Panc1 (cell line): ENCODE measurements at regions not wholly inside any gene's neighbourhood (a gene's known extent, or its start where the extent isn't known, plus 50 kb on each side); places are given as distances from the start of the nearest gene placed in this dataset.

Source experiments
- ATAC-seq: fragments of 200-7000 bp; cut with Tn5 transposase; 2 replicates; pipeline ENCODE4 v1.9.1; 2020; ENCODE audit warnings: mild to moderate bottlenecking, moderate library complexity
- BruUV-seq: library from RNA; stranded (reverse); fragments of 400-500 nt; replicated peaks from 2 replicates; lab custom pipeline; 2021; lab: Mats Ljungman, UMichigan
- CTCF ChIA-PET: fragments of 300-600 bp; sonication (Branson Sonifier 250); formaldehyde crosslinking; loops from one replicate; lab custom pipeline; 2022; ENCODE audit warnings: antibody characterized with exemption; lab: Charles Lee
- POLR2A ChIA-PET: fragments of 300-600 bp; sonication (Branson Sonifier 250); formaldehyde crosslinking; loops from one replicate; lab custom pipeline; 2022; ENCODE audit warnings: antibody characterized with exemption; lab: Charles Lee
- DNase-seq: peaks from one replicate; pipeline ENCODE4 v3.0.0-alpha.2; 2010; ENCODE audit warnings: low read depth, low spot score
- H3K27ac ChIP-seq: 2 replicates; pipeline ENCODE4 v1.5.1; 2011; ENCODE audit warnings: mild to moderate bottlenecking, low read length, inconsistent platforms
- H3K27me3 ChIP-seq: fragments of 200-500 bp; sonication (Bioruptor generic); 2 replicates; pipeline ENCODE4 v1.6.0; 2014; ENCODE audit warnings: low read length, inconsistent platforms; ENCODE audit not compliant: control insufficient read depth, insufficient read depth
- H3K36me3 ChIP-seq: fragments of 200-500 bp; sonication (Bioruptor generic); 2 replicates; pipeline ENCODE4 v1.5.1; 2014; ENCODE audit warnings: inconsistent platforms, mild to moderate bottlenecking, low read length, moderate library complexity; ENCODE audit not compliant: control insufficient read depth, insufficient read depth
- H3K4me1 ChIP-seq: 2 replicates; pipeline ENCODE4 v1.5.1; 2011; ENCODE audit warnings: inconsistent platforms, mild to moderate bottlenecking, low read length, moderate library complexity; ENCODE audit not compliant: control insufficient read depth, insufficient read depth
- H3K4me3 ChIP-seq, 2 experiments: 2 replicates each; pipeline ENCODE4 v1.5.1; 2011 to 2012; ENCODE audit warnings: low read depth in 2 of 2, low read length in 2 of 2, mild to moderate bottlenecking in 2 of 2, inconsistent platforms in 1 of 2, moderate library complexity in 1 of 2
- H3K9me3 ChIP-seq: fragments of 200-500 bp; sonication (Bioruptor generic); 2 replicates; pipeline ENCODE4 v1.5.1; 2014; ENCODE audit warnings: low read depth, mild to moderate bottlenecking, inconsistent platforms, low read length, moderate library complexity; ENCODE audit not compliant: control insufficient read depth, insufficient read depth
- CTCF ChIP-seq: fragments of 450-650 bp; IDR thresholded peaks from 2 replicates; pipeline ENCODE4 v1.5.1; 2017; ENCODE audit warnings: mild to moderate bottlenecking
- POLR2AphosphoS5 ChIP-seq: IDR thresholded peaks from 2 replicates; pipeline ENCODE4 v1.6.1; 2012; ENCODE audit warnings: mild to moderate bottlenecking, low read depth, low read length, moderate library complexity
- SIN3A ChIP-seq: IDR thresholded peaks from 2 replicates; pipeline ENCODE4 v1.6.1; 2012; ENCODE audit warnings: low read depth, mild to moderate bottlenecking, low read length, moderate library complexity, borderline replicate concordance; ENCODE audit not compliant: insufficient read depth
- TCF7L2 ChIP-seq: IDR thresholded peaks from 2 replicates; pipeline ENCODE4 v1.6.1; 2011; ENCODE audit warnings: mild to moderate bottlenecking, low read depth, low read length, inconsistent platforms
- in situ Hi-C: cut with HindIII; loops from 2 replicates; pipeline ENCODE4 v1.10.0; 2016; ENCODE audit warnings: low sequenced_read_pairs, low pct_unique_long_range_greater_than_20kb
- intact Hi-C: fragments of 100-400 bp; cut with micrococcal nuclease; formaldehyde crosslinking; loops from one replicate; pipeline ENCODE4 v1.10.0; 2022; ENCODE audit not compliant: unreplicated experiment
- TF ChIP-seq, protein P1 (sequence below), 2 experiments: IDR thresholded peaks; 2 replicates each; pipeline ENCODE4 v1.6.1; 2011 to 2012; ENCODE audit warnings: low read depth in 2 of 2, control low read depth in 1 of 2, low read length in 1 of 2, mild to moderate bottlenecking in 1 of 2, moderate library complexity in 1 of 2; ENCODE audit not compliant: insufficient read depth in 1 of 2

- no peaks in the 10 kb centered on the region for H3K4me1 ChIP-seq
- CTCF ChIA-PET = no interaction called here
- no peaks in the 10 kb centered on the region for H3K27me3 ChIP-seq
- no peaks in the 10 kb centered on the region for H3K9me3 ChIP-seq
- H3K36me3 ChIP-seq = no peaks in the 10 kb centered on the region
- no peak overlapping the region for H3K4me3 ChIP-seq
- TF ChIP-seq CTCF = peak; percentile 14; the same call in 1 of the 2 replicates
- no peak for TF ChIP-seq SIN3A
- ATAC-seq (no peak), DNase-seq (no peak)
- in situ Hi-C loops (no loop called here), intact Hi-C loops (no loop called here)
- POLR2A ChIA-PET = no interaction called here
- no peak overlapping the region for H3K27ac ChIP-seq
- no TSS peak for BruUV-seq
Measured at GRCh38 chr9:90726215-90726614, 75.4 kb upstream of the SYK start.

GRCh38 chr9:90724880-90725279, 76.7 kb upstream of the SYK start:
- Histone ChIP-seq H3K27ac (no peak overlapping the region), H3K9me3 (no peaks in the 10 kb centered on the region), H3K4me3 (no peak overlapping the region), H3K36me3 (no peaks in the 10 kb centered on the region; the same call in 1 of the 2 replicates), H3K27me3 (no peaks in the 10 kb centered on the region), H3K4me1 (no peaks in the 10 kb centered on the region)
- ATAC-seq = no peak
- no peak for DNase-seq
- BruUV-seq = no TSS peak
- CTCF ChIA-PET = no interaction called here
- TF ChIP-seq CTCF (no peak), SIN3A (no peak), TCF7L2 (no peak), POLR2AphosphoS5 (no peak)
- TF ChIP-seq, protein P1, sequence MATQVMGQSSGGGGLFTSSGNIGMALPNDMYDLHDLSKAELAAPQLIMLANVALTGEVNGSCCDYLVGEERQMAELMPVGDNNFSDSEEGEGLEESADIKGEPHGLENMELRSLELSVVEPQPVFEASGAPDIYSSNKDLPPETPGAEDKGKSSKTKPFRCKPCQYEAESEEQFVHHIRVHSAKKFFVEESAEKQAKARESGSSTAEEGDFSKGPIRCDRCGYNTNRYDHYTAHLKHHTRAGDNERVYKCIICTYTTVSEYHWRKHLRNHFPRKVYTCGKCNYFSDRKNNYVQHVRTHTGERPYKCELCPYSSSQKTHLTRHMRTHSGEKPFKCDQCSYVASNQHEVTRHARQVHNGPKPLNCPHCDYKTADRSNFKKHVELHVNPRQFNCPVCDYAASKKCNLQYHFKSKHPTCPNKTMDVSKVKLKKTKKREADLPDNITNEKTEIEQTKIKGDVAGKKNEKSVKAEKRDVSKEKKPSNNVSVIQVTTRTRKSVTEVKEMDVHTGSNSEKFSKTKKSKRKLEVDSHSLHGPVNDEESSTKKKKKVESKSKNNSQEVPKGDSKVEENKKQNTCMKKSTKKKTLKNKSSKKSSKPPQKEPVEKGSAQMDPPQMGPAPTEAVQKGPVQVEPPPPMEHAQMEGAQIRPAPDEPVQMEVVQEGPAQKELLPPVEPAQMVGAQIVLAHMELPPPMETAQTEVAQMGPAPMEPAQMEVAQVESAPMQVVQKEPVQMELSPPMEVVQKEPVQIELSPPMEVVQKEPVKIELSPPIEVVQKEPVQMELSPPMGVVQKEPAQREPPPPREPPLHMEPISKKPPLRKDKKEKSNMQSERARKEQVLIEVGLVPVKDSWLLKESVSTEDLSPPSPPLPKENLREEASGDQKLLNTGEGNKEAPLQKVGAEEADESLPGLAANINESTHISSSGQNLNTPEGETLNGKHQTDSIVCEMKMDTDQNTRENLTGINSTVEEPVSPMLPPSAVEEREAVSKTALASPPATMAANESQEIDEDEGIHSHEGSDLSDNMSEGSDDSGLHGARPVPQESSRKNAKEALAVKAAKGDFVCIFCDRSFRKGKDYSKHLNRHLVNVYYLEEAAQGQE (IDR thresholded peaks at IDR 0.05; ENCODE audit: insufficient read depth in 1 of 2, low read depth in 2 of 2, low read length in 1 of 2) = no peak
- intact Hi-C loops (no loop called here), in situ Hi-C loops (no loop called here)
- POLR2A ChIA-PET = no interaction called here

- Histone ChIP-seq H3K4me3 (no peak overlapping the region), H3K27me3 (no peaks in the 10 kb centered on the region), H3K4me1 (no peaks in the 10 kb centered on the region), H3K36me3 (no peaks in the 10 kb centered on the region; the same call in 1 of the 2 replicates), H3K9me3 (no peaks in the 10 kb centered on the region), H3K27ac (no peak overlapping the region)
- DNase-seq = no peak
- BruUV-seq = no TSS peak
- intact Hi-C loops (no loop called here), in situ Hi-C loops (no loop called here)
- POLR2A ChIA-PET = no interaction called here
- TF ChIP-seq SIN3A = no peak
- no peak for ATAC-seq
- CTCF ChIA-PET = no interaction called here
Measured at GRCh38 chr9:90724112-90724511, 77.5 kb upstream of the SYK start.
